ENCODE measurements at regions not wholly inside any gene's neighbourhood (a gene's known extent, or its start where the extent isn't known, plus 50 kb on each side); places are given as distances from the start of the nearest gene placed in this dataset.

- TF ChIP-seq MAFK (IDR thresholded peaks at IDR 0.05; ENCODE audit: low read depth, low read length) (no peak), BCL11A (IDR thresholded peaks at IDR 0.05; ENCODE audit: low read depth in 2 of 2, low read length in 2 of 2) (no peak), CTCF (IDR thresholded peaks at IDR 0.05; ENCODE audit: control extremely low read depth in 1 of 3, insufficient read depth in 1 of 3, low read depth in 1 of 3, low read length in 3 of 3) (no peak), EP300 (IDR thresholded peaks at IDR 0.05; ENCODE audit: borderline replicate concordance in 1 of 2, low read depth in 2 of 2, low read length in 2 of 2) (no peak), EZH2 (IDR thresholded peaks at IDR 0.05; ENCODE audit: low read depth, low read length, severe bottlenecking) (no peak), KDM4A (IDR thresholded peaks at IDR 0.05; ENCODE audit: low read depth, low read length, severe bottlenecking) (no peak), POU5F1 (IDR thresholded peaks at IDR 0.05; ENCODE audit: low read depth, low read length) (no peak)
- WGBS, 2 experiments (ENCODE audit: extremely low coverage in 1 of 2, insufficient coverage in 1 of 2, insufficient read length in 1 of 2, insufficient replicate concordance in 2 of 2, low coverage in 1 of 2, low lambda C conversion rate in 2 of 2, missing lambda C conversion rate in 1 of 2), result 91% methylated on average over 4 of the region's 4 CpGs; no CpG with 5 or more reads in 1 of the 2 experiments
Measured at GRCh38 chr17:74018115-74018514, 185.4 kb upstream of the RPL38 start.

More at GRCh38 chr17:74018115-74018514, 185.4 kb upstream of the RPL38 start:
- Histone ChIP-seq H3K36me3 (ENCODE audit: control insufficient read depth in 2 of 4, insufficient read depth in 4 of 4, low read length in 3 of 4) (no peaks in the 10 kb centered on the region), H3K4me1 (replicated peaks in 1 of 4; ENCODE audit: control insufficient read depth in 3 of 4, insufficient read depth in 4 of 4, low read length in 3 of 4) (peaks cover 0 to 4% (median under 1%) of the 10 kb centered on the region in 4 experiments; a peak in 3 of 7 replicates), H4K8ac (ENCODE audit: extremely low read depth, insufficient read depth, low read length) (no peak overlapping the region), H3K4me2 (ENCODE audit: insufficient read depth in 1 of 2, low read depth in 2 of 2, low read length in 2 of 2) (no peak overlapping the region), H4K5ac (ENCODE audit: insufficient read length, low read depth, low read length) (no peak overlapping the region), H3K23ac (ENCODE audit: insufficient read length) (no peak overlapping the region), H4K20me1 (replicated peaks in 1 of 2; ENCODE audit: control insufficient read depth in 1 of 2, insufficient read depth in 2 of 2, low read length in 2 of 2) (no peaks in the 10 kb centered on the region), H2AK5ac (ENCODE audit: low read depth, low read length) (no peak overlapping the region), H3K79me1 (ENCODE audit: low read depth, low read length) (no peaks in the 10 kb centered on the region; the same call in 1 of the 2 replicates), H2BK120ac (replicated peaks; ENCODE audit: low read depth, low read length) (no peak overlapping the region), H3K27ac (ENCODE audit: low read depth, low read length) (no peak overlapping the region), H4K91ac (replicated peaks; ENCODE audit: insufficient read length, low read length) (no peak overlapping the region), H3K27me3 (replicated peaks in 1 of 4; ENCODE audit: control insufficient read depth in 3 of 4, extremely low read depth in 1 of 4, insufficient read depth in 3 of 4, low read length in 3 of 4) (0 out of 7 replicates have a peak, but pooled peaks cover 0 to 2% (median 0%) of the 10 kb centered on the region in 4 experiments), H2BK20ac (ENCODE audit: low read length) (no peak overlapping the region), H3K18ac (ENCODE audit: extremely low read depth, low read length) (no peak overlapping the region), H3K4ac (replicated peaks; ENCODE audit: insufficient read length, low read depth, low read length) (no peak overlapping the region), H2BK5ac (ENCODE audit: low read depth, low read length) (no peak overlapping the region), H3K56ac (replicated peaks; ENCODE audit: insufficient read length, low read depth, low read length) (no peak overlapping the region), H3K4me3 (ENCODE audit: extremely low read depth in 1 of 4, insufficient read depth in 2 of 4, low read depth in 3 of 4, low read length in 4 of 4) (no peak overlapping the region), H3K9me3 (ENCODE audit: insufficient read depth in 2 of 2, low read depth in 1 of 2, low read length in 1 of 2) (no peaks in the 10 kb centered on the region), H2BK15ac (ENCODE audit: low read length) (no peak overlapping the region), H3K79me2 (ENCODE audit: control insufficient read depth in 1 of 2, insufficient read depth in 2 of 2, low read length in 2 of 2) (no peaks in the 10 kb centered on the region), H2AFZ (ENCODE audit: low read length) (no peak overlapping the region), H3K9ac (replicated peaks in 1 of 4; ENCODE audit: extremely low read depth in 1 of 4, low read depth in 3 of 4, low read length in 3 of 4) (no peak overlapping the region), H2BK12ac (ENCODE audit: low read depth, low read length) (no peak overlapping the region), H3K23me2 (ENCODE audit: low read depth, low read length) (no peaks in the 10 kb centered on the region), H3K14ac (ENCODE audit: insufficient read length) (no peak overlapping the region)
- no peak for FAIRE-seq
- ChIA-PET POLR2A (ENCODE audit: partially characterized antibody) (no interaction called here), CTCF (ENCODE audit: partially characterized antibody) (interaction anchor here (0.5 to 1.5 kb wide), 8 partner anchors 10 to 384 kb away, joined by 3 read pairs; no protein-coding TSS in a partner anchor)
- no peak for DNase-seq (ENCODE audit: low read depth in 1 of 2, low spot score in 2 of 2)
